Body of pancreas (tissue), 4 donors: ENCODE measurements at regions not wholly inside any gene's neighbourhood (a gene's known extent, or its start where the extent isn't known, plus 50 kb on each side); places are given as distances from the start of the nearest gene placed in this dataset.

Source experiments
- POLR2A ChIP-seq, 3 donors: fragments of 450-650 bp; IDR thresholded peaks; one replicate each; pipeline ENCODE4 v1.6.1; 2016; ENCODE audit warnings: antibody characterized with exemption in 3 of 3, mild to moderate bottlenecking in 2 of 3
- TF ChIP-seq, protein P1 (sequence below), 7 experiments: fragments of 450-650 bp in 4 of 7; fragments of 200-600 bp in 3 of 7; sonication (generic) in 3 of 7; IDR thresholded peaks; one replicate each; pipeline ENCODE4 v1.5.1; 2016 to 2019; ENCODE audit warnings: antibody characterized with exemption in 7 of 7

DNA sequence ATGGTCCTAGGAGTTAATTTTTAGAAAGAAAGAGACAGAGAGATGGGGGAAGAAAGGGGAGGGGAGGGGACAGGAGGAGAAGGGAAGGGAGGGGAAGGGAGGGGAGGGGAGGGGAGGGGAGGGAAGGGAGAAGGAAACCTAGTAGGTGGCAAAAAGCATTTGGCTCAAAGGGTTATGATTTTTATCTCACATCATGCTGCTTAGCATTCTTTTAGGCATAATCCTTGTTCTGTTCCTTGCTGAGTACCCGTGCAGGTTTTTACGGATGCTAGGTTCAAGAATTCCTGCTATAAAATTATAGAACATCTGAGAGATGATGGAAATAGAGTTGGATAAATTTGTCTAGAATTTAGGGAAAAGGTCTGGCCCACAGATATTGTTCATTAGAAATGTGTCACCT is 132.4 kb upstream of the PRSS1 start:
- TF ChIP-seq, protein P1, sequence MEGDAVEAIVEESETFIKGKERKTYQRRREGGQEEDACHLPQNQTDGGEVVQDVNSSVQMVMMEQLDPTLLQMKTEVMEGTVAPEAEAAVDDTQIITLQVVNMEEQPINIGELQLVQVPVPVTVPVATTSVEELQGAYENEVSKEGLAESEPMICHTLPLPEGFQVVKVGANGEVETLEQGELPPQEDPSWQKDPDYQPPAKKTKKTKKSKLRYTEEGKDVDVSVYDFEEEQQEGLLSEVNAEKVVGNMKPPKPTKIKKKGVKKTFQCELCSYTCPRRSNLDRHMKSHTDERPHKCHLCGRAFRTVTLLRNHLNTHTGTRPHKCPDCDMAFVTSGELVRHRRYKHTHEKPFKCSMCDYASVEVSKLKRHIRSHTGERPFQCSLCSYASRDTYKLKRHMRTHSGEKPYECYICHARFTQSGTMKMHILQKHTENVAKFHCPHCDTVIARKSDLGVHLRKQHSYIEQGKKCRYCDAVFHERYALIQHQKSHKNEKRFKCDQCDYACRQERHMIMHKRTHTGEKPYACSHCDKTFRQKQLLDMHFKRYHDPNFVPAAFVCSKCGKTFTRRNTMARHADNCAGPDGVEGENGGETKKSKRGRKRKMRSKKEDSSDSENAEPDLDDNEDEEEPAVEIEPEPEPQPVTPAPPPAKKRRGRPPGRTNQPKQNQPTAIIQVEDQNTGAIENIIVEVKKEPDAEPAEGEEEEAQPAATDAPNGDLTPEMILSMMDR (IDR thresholded peaks at IDR 0.05) = no peak
- no peak for TF ChIP-seq POLR2A (IDR thresholded peaks at IDR 0.05)
